Right cardiac atrium (tissue), 5 donors: ENCODE measurements at regions not wholly inside any gene's neighbourhood (a gene's known extent, or its start where the extent isn't known, plus 50 kb on each side); places are given as distances from the start of the nearest gene placed in this dataset.

Experiments used
- ATAC-seq, 2 donors: fragments of 200-7000 bp; cut with Tn5 transposase; one replicate each; pipeline versions ENCODE4 v1.8.0 to v1.9.1; 2020; ENCODE audit warnings: moderate library complexity in 2 of 2, mild to moderate bottlenecking in 1 of 2
- DNase-seq, 3 donors: peaks; one replicate each; pipeline ENCODE4 v3.0.0-alpha.2; 2020
- H3K27ac ChIP-seq: one replicate; pipeline ENCODE4 v1.5.1; 2013; ENCODE audit warnings: mild to moderate bottlenecking, low read length, control low read depth, moderate library complexity
- H3K27me3 ChIP-seq: one replicate; pipeline ENCODE4 v1.6.1; 2013; ENCODE audit not compliant: control insufficient read depth, insufficient read depth
- H3K4me1 ChIP-seq: one replicate; pipeline ENCODE4 v1.6.1; 2013; ENCODE audit warnings: low read length; ENCODE audit not compliant: control insufficient read depth, insufficient read depth
- H3K4me3 ChIP-seq: one replicate; pipeline ENCODE4 v1.5.1; 2013; ENCODE audit warnings: low read length, control low read depth
- H3K9me3 ChIP-seq: one replicate; pipeline ENCODE4 v1.6.1; 2013; ENCODE audit warnings: low read length; ENCODE audit not compliant: control insufficient read depth
- WGBS: extraction: QIAGEN DNeasy Blood & Tissue Kit; methylation state at CpG from one replicate; pipeline ENCODE4 v1.1.7; 2013; 5-methylcytosine and 5-hydroxymethylcytosine counted together
- intact Hi-C, 4 donors: fragments of 100-400 bp; cut with DNase I; formaldehyde crosslinking; loops; one replicate each; pipeline versions ENCODE4 v1.11.0 to v1.14.0; 2022 to 2023
- donor health status: healthy with polysubstance abuse.
- donor health status: DM: no; HTN: yes; CAD: no.
- donor health status: DM: no; HTN: no; CAD: no.
- donor health status: DM: no; HTN: yes; CAD: no; lungs with severe emphysema.
- donor health status: DM: yes; HTN: yes; CAD: no.

GRCh38 chr7:17588730-17589129 lies 290.3 kb downstream of the AHR start:
- DNase-seq (no peak), ATAC-seq (no peak)
- H3K27ac ChIP-seq = no peak overlapping the region
- no peaks in the 10 kb centered on the region for H3K27me3 ChIP-seq
- intact Hi-C loops = no loop called here
- H3K4me1 ChIP-seq = no peaks in the 10 kb centered on the region
- no peaks in the 10 kb centered on the region for H3K9me3 ChIP-seq
- WGBS = 94% methylated on average over 1 of the region's 1 CpG
- no peak overlapping the region for H3K4me3 ChIP-seq

GRCh38 chr7:17589671-17590070 lies 291.2 kb downstream of the AHR start:
- H3K9me3 ChIP-seq = no peaks in the 10 kb centered on the region
- H3K27me3 ChIP-seq = no peaks in the 10 kb centered on the region
- H3K4me3 ChIP-seq = no peak overlapping the region
- intact Hi-C loops = no loop called here
- WGBS = 61% methylated on average over 6 of the region's 6 CpGs
- ATAC-seq (no peak), DNase-seq (no peak)
- no peak overlapping the region for H3K27ac ChIP-seq
- H3K4me1 ChIP-seq = no peaks in the 10 kb centered on the region

GRCh38 chr7:17590221-17590620 lies 291.8 kb downstream of the AHR start:
- WGBS = 77% methylated on average over 2 of the region's 2 CpGs
- Histone ChIP-seq H3K27ac (no peak overlapping the region), H3K9me3 (no peaks in the 10 kb centered on the region), H3K4me1 (no peaks in the 10 kb centered on the region), H3K4me3 (no peak overlapping the region), H3K27me3 (no peaks in the 10 kb centered on the region)
- ATAC-seq (no peak), DNase-seq (no peak)
- intact Hi-C loops = no loop called here

- Histone ChIP-seq H3K27ac (no peak overlapping the region), H3K4me1 (no peaks in the 10 kb centered on the region), H3K27me3 (no peaks in the 10 kb centered on the region), H3K4me3 (no peak overlapping the region), H3K9me3 (no peaks in the 10 kb centered on the region)
- ATAC-seq (no peak), DNase-seq (no peak)
- intact Hi-C loops = no loop called here
- 77% methylated on average over 1 of the region's 1 CpG for WGBS
Observed at GRCh38 chr7:17593819-17594419, 295.5 kb downstream of the AHR start.

- 89% methylated on average over 1 of the region's 1 CpG for WGBS
- ATAC-seq (no peak), DNase-seq (no peak)
- Histone ChIP-seq H3K27me3 (no peaks in the 10 kb centered on the region), H3K4me1 (no peaks in the 10 kb centered on the region), H3K4me3 (no peak overlapping the region), H3K9me3 (no peaks in the 10 kb centered on the region), H3K27ac (no peak overlapping the region)
- intact Hi-C loops = no loop called here
Observed at GRCh38 chr7:17595546-17595945, 297.1 kb downstream of the AHR start.

GRCh38 chr7:17598305-17598704 lies 299.9 kb downstream of the AHR start:
- intact Hi-C loops = no loop called here
- WGBS = 90% methylated on average over 3 of the region's 3 CpGs
- Histone ChIP-seq H3K9me3 (no peaks in the 10 kb centered on the region), H3K27ac (no peak overlapping the region), H3K4me3 (no peak overlapping the region), H3K27me3 (no peaks in the 10 kb centered on the region), H3K4me1 (no peaks in the 10 kb centered on the region)
- ATAC-seq = no peak
- no peak for DNase-seq

- H3K27me3 ChIP-seq = no peaks in the 10 kb centered on the region
- DNase-seq = no peak
Observed at GRCh38 chr7:17598846-17599245, 300.4 kb downstream of the AHR start.

GRCh38 chr7:17599733-17600339 lies 301.4 kb downstream of the AHR start:
- H3K27ac ChIP-seq = no peak overlapping the region
- H3K9me3 ChIP-seq = no peaks in the 10 kb centered on the region
- no peaks in the 10 kb centered on the region for H3K4me1 ChIP-seq
- WGBS = 85% methylated on average over 7 of the region's 7 CpGs
- DNase-seq = no peak
- no peaks in the 10 kb centered on the region for H3K27me3 ChIP-seq
- intact Hi-C loops = no loop called here
- no peak for ATAC-seq
- no peak overlapping the region for H3K4me3 ChIP-seq

More at GRCh38 chr7:17598846-17599245, 300.4 kb downstream of the AHR start:
- intact Hi-C loops = no loop called here
- no peaks in the 10 kb centered on the region for H3K9me3 ChIP-seq
- H3K4me3 ChIP-seq = no peak overlapping the region
- no peaks in the 10 kb centered on the region for H3K4me1 ChIP-seq
- no peak overlapping the region for H3K27ac ChIP-seq
- no peak for ATAC-seq

GRCh38 chr7:17600340-17600752 lies 301.9 kb downstream of the AHR start:
- WGBS = 64% methylated on average over 2 of the region's 2 CpGs
- intact Hi-C loops = no loop called here
- no peak for ATAC-seq

GRCh38 chr7:17601921-17602320 lies 303.5 kb downstream of the AHR start:
- 83% methylated on average over 1 of the region's 1 CpG for WGBS
- DNase-seq = no peak

More at GRCh38 chr7:17600340-17600752, 301.9 kb downstream of the AHR start:
- Histone ChIP-seq H3K4me3 (no peak overlapping the region), H3K9me3 (no peaks in the 10 kb centered on the region), H3K27me3 (no peaks in the 10 kb centered on the region), H3K4me1 (no peaks in the 10 kb centered on the region), H3K27ac (no peak overlapping the region)
- no peak for DNase-seq

GRCh38 chr7:17608114-17608833 lies 309.8 kb downstream of the AHR start:
- no peaks in the 10 kb centered on the region for H3K4me1 ChIP-seq
- intact Hi-C loops = no loop called here
- ATAC-seq (no peak), DNase-seq (no peak)
- no peaks in the 10 kb centered on the region for H3K9me3 ChIP-seq
- 54% methylated on average over 1 of the region's 1 CpG for WGBS
- no peak overlapping the region for H3K4me3 ChIP-seq
- no peak overlapping the region for H3K27ac ChIP-seq
- no peaks in the 10 kb centered on the region for H3K27me3 ChIP-seq

More at GRCh38 chr7:17601921-17602320, 303.5 kb downstream of the AHR start:
- intact Hi-C loops = no loop called here
- no peak for ATAC-seq
- no peaks in the 10 kb centered on the region for H3K4me1 ChIP-seq
- no peak overlapping the region for H3K4me3 ChIP-seq
- H3K27ac ChIP-seq = no peak overlapping the region
- H3K27me3 ChIP-seq = no peaks in the 10 kb centered on the region
- no peaks in the 10 kb centered on the region for H3K9me3 ChIP-seq
